ENCODE measurements at regions not wholly inside any gene's neighbourhood (a gene's known extent, or its start where the extent isn't known, plus 50 kb on each side); places are given as distances from the start of the nearest gene placed in this dataset.

- no peak for DNase-seq
- H3K4me3 ChIP-seq: no peak overlapping the region
- intact Hi-C loops (cut with DNase I; ENCODE audit: low total_unique reads) (no loop called here), in situ Hi-C loops (cut with MboI; ENCODE audit: low pct_ligation_motif_present in 1 of 4, low pct_unique_long_range_greater_than_20kb in 1 of 4, low sequenced_read_pairs in 3 of 4) (no loop called here)
- H3K9me3 ChIP-seq: no peaks in the 10 kb centered on the region
- H3K36me3 ChIP-seq: no peaks in the 10 kb centered on the region
- TF ChIP-seq POLR2A (IDR thresholded peaks at IDR 0.05): no peak
- TF ChIP-seq, protein P1, sequence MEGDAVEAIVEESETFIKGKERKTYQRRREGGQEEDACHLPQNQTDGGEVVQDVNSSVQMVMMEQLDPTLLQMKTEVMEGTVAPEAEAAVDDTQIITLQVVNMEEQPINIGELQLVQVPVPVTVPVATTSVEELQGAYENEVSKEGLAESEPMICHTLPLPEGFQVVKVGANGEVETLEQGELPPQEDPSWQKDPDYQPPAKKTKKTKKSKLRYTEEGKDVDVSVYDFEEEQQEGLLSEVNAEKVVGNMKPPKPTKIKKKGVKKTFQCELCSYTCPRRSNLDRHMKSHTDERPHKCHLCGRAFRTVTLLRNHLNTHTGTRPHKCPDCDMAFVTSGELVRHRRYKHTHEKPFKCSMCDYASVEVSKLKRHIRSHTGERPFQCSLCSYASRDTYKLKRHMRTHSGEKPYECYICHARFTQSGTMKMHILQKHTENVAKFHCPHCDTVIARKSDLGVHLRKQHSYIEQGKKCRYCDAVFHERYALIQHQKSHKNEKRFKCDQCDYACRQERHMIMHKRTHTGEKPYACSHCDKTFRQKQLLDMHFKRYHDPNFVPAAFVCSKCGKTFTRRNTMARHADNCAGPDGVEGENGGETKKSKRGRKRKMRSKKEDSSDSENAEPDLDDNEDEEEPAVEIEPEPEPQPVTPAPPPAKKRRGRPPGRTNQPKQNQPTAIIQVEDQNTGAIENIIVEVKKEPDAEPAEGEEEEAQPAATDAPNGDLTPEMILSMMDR (IDR thresholded peaks at IDR 0.05): no peak
- no peak for TF ChIP-seq EP300 (IDR thresholded peaks at IDR 0.05; ENCODE audit: low read depth)
- H3K27me3 ChIP-seq: no peaks in the 10 kb centered on the region
- no peak overlapping the region for H3K27ac ChIP-seq
- WGBS, 2 donors (ENCODE audit: low coverage in 1 of 2): 25 to 66% methylated on average over 2 of the region's 2 CpGs
- H3K4me1 ChIP-seq: no peaks in the 10 kb centered on the region
These were observed 852.5 kb upstream of the LRRC4C start for GRCh38 chr11:42311944-42312343.

DNA sequence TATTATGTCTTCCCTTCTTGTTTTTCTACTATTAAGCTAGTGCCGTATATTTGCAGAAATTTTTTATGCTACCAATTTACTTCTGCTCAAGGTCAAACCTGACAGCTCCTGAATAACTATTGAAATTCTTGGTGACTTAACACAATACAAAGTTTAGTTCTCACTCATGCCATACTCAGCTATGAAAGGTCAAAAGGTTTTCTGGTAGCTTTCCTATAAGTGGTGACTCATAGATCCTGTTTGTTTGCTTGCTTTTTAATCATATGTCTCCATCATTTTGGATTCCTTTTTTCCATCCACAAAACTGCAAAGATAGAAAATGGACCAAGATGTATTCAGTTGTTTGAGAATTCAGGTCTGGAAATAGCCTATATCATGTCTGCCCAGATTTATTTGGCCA lies 855.8 kb upstream of the LRRC4C start:
- in situ Hi-C loops (cut with MboI; ENCODE audit: low pct_ligation_motif_present in 1 of 4, low pct_unique_long_range_greater_than_20kb in 1 of 4, low sequenced_read_pairs in 3 of 4) (no loop called here), intact Hi-C loops (cut with DNase I; ENCODE audit: low total_unique reads) (loop anchor here (5.0 kb wide), 1 partner anchor 52 kb away; no protein-coding TSS in a partner anchor)
- Histone ChIP-seq H3K4me1 (no peaks in the 10 kb centered on the region), H3K36me3 (no peaks in the 10 kb centered on the region), H3K27ac (no peak overlapping the region), H3K9me3 (no peaks in the 10 kb centered on the region), H3K27me3 (no peaks in the 10 kb centered on the region), H3K4me3 (no peak overlapping the region)
- DNase-seq: no peak
- 52 to 92% methylated on average over 1 of the region's 1 CpG for WGBS, 2 donors (ENCODE audit: low coverage in 1 of 2)
- no peak for TF ChIP-seq EP300 (IDR thresholded peaks at IDR 0.05; ENCODE audit: low read depth)
- TF ChIP-seq POLR2AphosphoS5 (IDR thresholded peaks at IDR 0.05): no peak
- no peak for TF ChIP-seq POLR2A (IDR thresholded peaks at IDR 0.05)
- TF ChIP-seq, protein P1 (IDR thresholded peaks at IDR 0.05): no peak

DNA sequence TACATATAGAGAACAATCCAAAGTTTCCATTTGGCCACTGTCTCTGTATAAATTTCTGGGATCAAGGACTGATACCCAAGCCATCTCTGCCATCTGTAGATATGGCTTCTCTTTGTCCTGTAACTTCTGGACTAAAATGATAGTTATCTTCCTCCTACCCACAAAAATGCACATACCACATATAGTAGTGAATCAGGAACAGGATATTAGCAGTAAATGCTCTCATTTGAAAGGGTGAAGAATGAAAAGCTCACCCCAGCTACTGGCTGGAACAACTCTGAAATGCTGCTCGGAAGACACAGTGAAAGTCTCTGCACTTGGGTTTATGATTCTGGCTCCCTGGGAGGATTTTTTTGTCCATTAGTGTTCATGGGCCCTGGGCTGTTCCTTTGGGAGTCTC lies 856.4 kb upstream of the LRRC4C start:
- no peak overlapping the region for H3K4me3 ChIP-seq
- no peak overlapping the region for H3K27ac ChIP-seq
- no peak for TF ChIP-seq POLR2A (IDR thresholded peaks at IDR 0.05)
- TF ChIP-seq EP300 (IDR thresholded peaks at IDR 0.05; ENCODE audit: low read depth): no peak
- TF ChIP-seq POLR2AphosphoS5 (IDR thresholded peaks at IDR 0.05): no peak
- TF ChIP-seq, protein P1 (IDR thresholded peaks at IDR 0.05): no peak
- no peaks in the 10 kb centered on the region for H3K27me3 ChIP-seq
- no peak for DNase-seq
- H3K36me3 ChIP-seq: no peaks in the 10 kb centered on the region
- 67 to 75% methylated on average over 1 of the region's 1 CpG for WGBS, 2 donors (ENCODE audit: low coverage in 1 of 2)
- in situ Hi-C loops (cut with MboI; ENCODE audit: low pct_ligation_motif_present in 1 of 4, low pct_unique_long_range_greater_than_20kb in 1 of 4, low sequenced_read_pairs in 3 of 4): no loop called here
- intact Hi-C loops (cut with DNase I; ENCODE audit: low total_unique reads): loop anchor here (5.0 kb wide), 1 partner anchor 51 kb away; no protein-coding TSS in a partner anchor
- H3K4me1 ChIP-seq: no peaks in the 10 kb centered on the region
- H3K9me3 ChIP-seq: no peaks in the 10 kb centered on the region

GRCh38 chr11:42319921-42320320 lies 860.5 kb upstream of the LRRC4C start:
- Histone ChIP-seq H3K4me3 (no peak overlapping the region), H3K27me3 (no peaks in the 10 kb centered on the region), H3K27ac (no peak overlapping the region), H3K36me3 (no peaks in the 10 kb centered on the region), H3K4me1 (no peaks in the 10 kb centered on the region), H3K9me3 (no peaks in the 10 kb centered on the region)
- intact Hi-C loops (cut with DNase I; ENCODE audit: low total_unique reads) (loop anchor here (5.0 kb wide), 1 partner anchor 47 kb away; no protein-coding TSS in a partner anchor), in situ Hi-C loops (cut with MboI; ENCODE audit: low pct_ligation_motif_present in 1 of 4, low pct_unique_long_range_greater_than_20kb in 1 of 4, low sequenced_read_pairs in 3 of 4) (no loop called here)
- no peak for TF ChIP-seq EP300 (IDR thresholded peaks at IDR 0.05; ENCODE audit: low read depth)
- no peak for TF ChIP-seq POLR2A (IDR thresholded peaks at IDR 0.05)
- TF ChIP-seq, protein P1 (IDR thresholded peaks at IDR 0.05): no peak
- no peak for TF ChIP-seq POLR2AphosphoS5 (IDR thresholded peaks at IDR 0.05)
- DNase-seq: no peak

Data from transverse colon (tissue), 4 donors.